GM10266 (cell line): ENCODE measurements at regions not wholly inside any gene's neighbourhood (a gene's known extent, or its start where the extent isn't known, plus 50 kb on each side); places are given as distances from the start of the nearest gene placed in this dataset.

Experiments used
- DNase-seq: peaks from one replicate; pipeline ENCODE4 v3.0.0; 2012; ENCODE audit errors: extremely low spot score
- TF ChIP-seq, protein P1 (sequence below): IDR thresholded peaks from 2 replicates; pipeline ENCODE4 v1.5.1; 2012; ENCODE audit warnings: mild to moderate bottlenecking, low read depth; ENCODE audit not compliant: control insufficient read depth, insufficient read depth; ENCODE audit errors: missing control alignments

- TF ChIP-seq, protein P1, sequence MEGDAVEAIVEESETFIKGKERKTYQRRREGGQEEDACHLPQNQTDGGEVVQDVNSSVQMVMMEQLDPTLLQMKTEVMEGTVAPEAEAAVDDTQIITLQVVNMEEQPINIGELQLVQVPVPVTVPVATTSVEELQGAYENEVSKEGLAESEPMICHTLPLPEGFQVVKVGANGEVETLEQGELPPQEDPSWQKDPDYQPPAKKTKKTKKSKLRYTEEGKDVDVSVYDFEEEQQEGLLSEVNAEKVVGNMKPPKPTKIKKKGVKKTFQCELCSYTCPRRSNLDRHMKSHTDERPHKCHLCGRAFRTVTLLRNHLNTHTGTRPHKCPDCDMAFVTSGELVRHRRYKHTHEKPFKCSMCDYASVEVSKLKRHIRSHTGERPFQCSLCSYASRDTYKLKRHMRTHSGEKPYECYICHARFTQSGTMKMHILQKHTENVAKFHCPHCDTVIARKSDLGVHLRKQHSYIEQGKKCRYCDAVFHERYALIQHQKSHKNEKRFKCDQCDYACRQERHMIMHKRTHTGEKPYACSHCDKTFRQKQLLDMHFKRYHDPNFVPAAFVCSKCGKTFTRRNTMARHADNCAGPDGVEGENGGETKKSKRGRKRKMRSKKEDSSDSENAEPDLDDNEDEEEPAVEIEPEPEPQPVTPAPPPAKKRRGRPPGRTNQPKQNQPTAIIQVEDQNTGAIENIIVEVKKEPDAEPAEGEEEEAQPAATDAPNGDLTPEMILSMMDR = no peak
- DNase-seq = no peak
Measured at GRCh38 chr22:45073064-45073463, 63.3 kb upstream of the PHF21B start.

- DNase-seq = no peak
- TF ChIP-seq, protein P1 = no peak
Measured at GRCh38 chr22:45077286-45077685, 67.5 kb upstream of the PHF21B start.

DNA sequence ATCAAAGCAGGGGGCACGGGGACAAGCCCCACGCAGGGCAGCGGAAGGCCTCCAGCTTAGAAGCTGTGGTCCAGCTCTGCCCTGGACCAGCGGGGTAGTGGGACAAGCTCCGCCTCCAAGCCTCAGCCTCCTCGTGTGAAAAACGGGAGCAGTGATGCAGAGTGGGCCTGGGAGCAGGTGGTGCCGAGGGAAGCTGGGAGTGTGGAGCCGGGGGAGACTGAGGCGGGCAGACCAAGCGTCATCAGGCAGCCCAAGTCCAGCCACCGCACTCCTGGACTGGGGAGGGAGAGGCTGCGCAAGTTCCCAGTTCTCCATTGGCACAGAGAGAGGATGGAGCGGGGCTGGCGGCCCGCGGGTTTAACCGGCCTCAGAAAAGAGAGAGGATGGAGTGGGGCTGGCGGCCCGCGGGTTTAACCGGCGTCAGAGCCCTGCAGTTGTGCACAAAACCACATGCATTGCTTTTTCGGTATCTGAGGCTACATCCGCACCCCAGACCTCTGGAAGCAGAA, 68.1 kb upstream of the PHF21B start:
- DNase-seq = no peak
- TF ChIP-seq, protein P1 = no peak

- DNase-seq = peak; percentile 37
- TF ChIP-seq, protein P1 = peak; percentile 50
Measured at GRCh38 chr22:45082795-45083194, 73.0 kb upstream of the PHF21B start.

- TF ChIP-seq, protein P1 = no peak
- no peak for DNase-seq
Measured at GRCh38 chr22:45083659-45084305, 74.0 kb upstream of the PHF21B start.

- TF ChIP-seq, protein P1 = no peak
- DNase-seq = no peak
Measured at GRCh38 chr22:45084400-45084920, 74.7 kb upstream of the PHF21B start.

GRCh38 chr22:45087802-45088201, 75.9 kb upstream of the NUP50 start:
- TF ChIP-seq, protein P1 = no peak
- no peak for DNase-seq
